GM19328 (cell line): ENCODE measurements at regions not wholly inside any gene's neighbourhood (a gene's known extent, or its start where the extent isn't known, plus 50 kb on each side); places are given as distances from the start of the nearest gene placed in this dataset.
A peak's percentile ranks its signal among the peaks of the same experiment; 100 is the strongest.
"Not testable (repeated sequence)": the region's sequence is repeated elsewhere in the genome, so short reads cannot be mapped to it uniquely, and the experiment has no call there.

Experiments used
- ATAC-seq: cut with Tn5 transposase; IDR thresholded peaks from one replicate; pipeline ENCODE4 v1.9.1; 2021; ENCODE audit warnings: mild to moderate bottlenecking, moderate library complexity; ENCODE audit not compliant: unreplicated experiment

DNA sequence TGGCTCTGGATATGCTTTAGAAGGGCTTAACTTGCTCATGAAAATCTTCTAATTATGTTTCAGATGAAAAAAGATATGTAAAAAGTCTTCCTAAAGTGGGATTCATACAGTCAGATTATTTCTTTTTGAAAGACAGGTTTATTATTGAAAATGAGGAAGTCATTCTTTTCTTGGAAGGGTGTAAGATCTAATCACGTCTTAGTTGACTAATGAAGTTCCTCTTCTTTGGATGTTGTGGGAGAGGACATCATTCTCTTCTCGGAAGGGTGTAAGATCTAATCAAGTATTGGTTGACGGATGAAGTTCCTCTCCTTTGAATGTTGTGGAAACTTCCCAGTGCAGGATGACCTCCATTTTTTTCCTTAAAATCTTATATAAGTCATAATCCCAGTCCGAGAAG is 74.9 kb downstream of the ALG10 start:
- no peak for ATAC-seq

- ATAC-seq = no peak
Measured at GRCh38 chr12:34105392-34105933, 83.2 kb downstream of the ALG10 start.

GRCh38 chr12:34106172-34106571 is 83.9 kb downstream of the ALG10 start:
- ATAC-seq = no peak

DNA sequence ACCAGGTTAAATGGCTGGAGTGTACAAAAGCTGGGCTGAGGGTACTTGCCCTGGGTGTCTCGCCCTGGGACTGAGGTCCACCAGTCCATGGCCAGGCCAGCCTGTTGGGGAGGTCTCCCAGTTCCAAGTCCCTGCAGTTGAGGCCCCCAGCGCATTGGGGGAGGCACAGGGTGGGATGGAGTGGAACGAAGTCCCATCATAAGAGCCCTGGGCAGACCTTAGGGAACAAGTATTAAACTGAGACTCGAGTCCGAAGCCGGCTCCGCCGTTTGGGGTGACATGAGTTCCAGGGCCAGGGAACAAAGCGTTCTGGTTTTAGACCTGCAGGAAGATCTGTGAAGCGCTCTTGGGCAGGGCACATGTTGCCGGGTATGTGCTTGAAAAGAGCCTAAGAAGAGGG is 84.7 kb downstream of the ALG10 start:
- no peak for ATAC-seq

DNA sequence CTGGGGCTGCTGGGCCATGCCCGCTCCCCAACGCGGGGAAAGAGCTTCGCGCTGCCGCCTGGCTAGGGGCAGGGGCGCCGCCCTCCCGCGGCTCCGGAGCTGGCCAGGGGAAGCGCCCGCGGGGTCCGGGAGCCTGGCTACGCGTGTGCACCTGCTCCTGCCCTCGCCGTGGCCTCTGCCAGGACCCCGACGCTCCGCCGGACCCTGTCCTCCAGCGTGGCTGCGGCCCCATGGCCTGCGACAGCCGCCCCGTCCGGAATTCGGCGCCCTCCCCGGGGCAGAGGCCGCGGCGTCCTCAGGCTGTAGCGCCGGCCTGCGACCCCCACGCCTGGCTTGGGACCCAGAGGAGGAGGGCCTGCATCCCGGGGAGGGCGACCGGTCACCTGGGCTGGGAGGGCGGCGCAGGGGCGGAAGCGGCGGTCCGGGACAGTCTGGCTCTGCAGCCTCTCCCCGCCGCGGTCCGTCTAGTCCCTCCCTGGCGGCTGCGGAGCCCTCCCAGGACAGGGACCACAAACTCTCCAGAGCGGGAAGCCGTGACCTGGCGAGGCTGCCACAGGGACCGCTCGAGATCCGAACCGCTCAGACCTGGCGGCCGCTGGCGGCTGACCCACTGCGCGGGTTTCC is 85.6 kb downstream of the ALG10 start:
- no peak for ATAC-seq

DNA sequence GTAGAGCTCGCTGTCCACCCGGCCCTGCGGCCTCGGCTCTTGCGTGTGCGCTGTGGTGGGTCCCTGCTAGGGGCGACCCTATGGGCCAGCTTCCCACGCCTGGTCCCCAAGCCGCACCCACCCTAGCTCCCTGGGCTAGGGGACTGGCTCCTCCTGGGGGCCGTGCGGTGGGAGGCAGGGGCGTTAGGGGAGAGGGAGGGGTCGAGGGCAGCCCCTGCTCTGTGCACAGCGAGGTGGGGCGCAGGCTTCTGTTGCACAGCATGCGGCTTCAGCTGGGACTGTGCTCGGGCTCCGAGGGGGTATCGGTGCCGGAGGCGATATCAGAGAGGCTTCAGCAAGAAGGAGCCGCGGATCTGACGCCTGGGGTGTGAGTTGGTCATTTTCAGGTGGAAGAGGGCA is 86.1 kb downstream of the ALG10 start:
- ATAC-seq = no peak

DNA sequence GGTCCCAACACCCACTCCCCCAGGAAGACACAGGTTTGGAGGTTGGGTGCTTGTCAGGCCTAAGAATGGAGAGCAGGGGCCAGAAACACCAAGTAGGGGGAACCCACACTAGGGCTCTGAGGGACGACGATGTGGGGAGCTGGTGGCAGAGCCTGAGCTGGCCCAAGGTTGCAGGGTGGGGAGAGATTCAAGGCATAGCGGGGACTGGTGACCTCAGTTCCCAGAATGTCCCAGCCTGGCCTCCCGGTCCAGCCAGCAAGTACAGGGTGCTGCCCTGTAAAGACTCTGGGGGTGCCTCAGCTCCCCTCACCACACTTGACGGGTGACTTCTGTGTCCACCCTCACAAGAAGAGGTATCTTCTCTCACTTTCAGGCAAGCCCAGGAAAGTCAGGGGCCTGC is 86.7 kb downstream of the ALG10 start:
- no peak for ATAC-seq

DNA sequence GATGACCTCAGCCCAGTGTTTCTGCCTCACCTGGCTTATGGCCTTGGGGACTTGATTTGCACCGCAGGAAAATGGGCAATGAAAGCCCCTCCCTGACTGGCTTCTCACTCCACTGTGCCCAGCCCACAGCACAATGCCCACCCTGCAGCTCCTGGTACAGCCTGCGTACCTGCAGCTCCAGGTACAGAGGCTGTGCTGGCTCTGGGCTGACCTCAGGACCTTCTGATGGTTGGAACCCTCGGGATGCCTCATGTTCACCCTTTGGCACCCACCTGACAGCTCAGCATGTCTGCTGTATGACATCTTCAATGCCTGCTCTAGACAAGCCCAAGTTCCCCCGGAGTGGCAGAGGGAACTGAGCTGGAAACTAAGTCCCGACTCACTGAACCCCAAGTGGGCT is 87.1 kb downstream of the ALG10 start:
- ATAC-seq = no peak

DNA sequence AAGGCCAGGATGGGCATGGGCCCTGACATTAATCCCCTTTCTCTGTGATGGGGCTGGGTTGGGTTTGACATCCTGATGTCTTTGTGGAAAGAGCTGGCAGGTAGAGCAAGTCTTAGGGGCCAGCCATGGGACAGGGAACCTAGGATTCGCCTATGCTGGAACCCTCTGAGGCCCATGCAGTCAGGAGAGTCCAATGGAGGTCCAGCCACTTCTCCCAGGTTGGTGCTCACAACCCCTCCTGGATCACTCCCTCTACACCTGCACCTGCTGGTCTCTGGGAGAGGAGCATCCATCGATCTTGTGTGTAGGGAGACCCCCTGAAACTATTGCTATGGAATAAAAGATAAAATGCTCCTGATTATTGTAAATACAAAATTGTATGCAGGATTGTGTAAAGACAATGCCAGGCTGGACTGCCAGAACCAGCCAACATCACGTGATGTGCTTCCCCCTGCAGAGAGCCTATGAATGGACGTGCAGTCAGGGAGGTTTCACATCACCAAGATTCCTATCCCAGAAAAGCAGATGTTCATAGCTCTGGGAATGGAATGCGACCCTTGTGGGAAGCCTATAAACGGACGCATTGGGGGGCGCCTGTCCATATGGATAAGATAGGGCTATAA is 87.7 kb downstream of the ALG10 start:
- not testable (repeated sequence) for ATAC-seq

DNA sequence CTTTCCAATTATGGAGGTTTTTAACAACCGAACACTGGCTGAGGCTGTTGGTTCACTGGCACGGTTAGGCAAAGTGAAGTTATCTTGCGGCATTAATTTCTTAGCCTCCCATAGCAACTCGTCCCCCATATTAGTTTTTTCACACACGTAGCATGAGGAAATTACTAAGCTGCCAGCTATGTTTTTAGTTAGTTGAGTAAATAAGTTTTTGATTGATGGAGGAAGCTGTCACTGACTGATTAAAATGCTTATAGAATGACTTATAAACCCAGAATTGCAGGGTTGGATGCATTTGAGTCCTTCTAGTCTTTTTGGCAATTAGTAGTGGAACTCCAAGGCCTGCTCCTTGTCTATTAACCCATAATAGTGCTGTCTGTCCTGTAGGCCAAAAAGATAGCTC is 97.1 kb downstream of the ALG10 start:
- ATAC-seq = no peak

DNA sequence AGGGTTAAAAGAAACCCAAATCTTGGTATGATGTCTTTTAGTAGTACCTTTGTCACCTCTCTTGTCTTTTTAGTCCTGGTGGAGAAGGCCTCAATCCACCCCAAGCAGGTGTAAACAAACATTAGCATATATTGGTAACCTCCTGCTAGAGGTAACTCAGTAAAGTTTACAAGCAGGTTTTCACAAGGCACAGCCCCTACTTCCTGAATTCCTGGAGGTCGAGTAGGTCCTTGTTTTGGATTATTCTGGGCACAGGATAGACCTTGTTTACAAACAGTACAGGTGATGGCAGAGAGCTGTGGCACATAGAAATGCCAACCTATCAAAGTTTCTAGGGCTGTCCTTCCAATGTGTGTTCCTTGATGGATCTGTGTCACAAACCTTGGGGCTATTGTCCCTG is 99.1 kb downstream of the ALG10 start:
- ATAC-seq = no peak

GRCh38 chr12:34123092-34123491 is 100.8 kb downstream of the ALG10 start:
- peak; percentile 46 for ATAC-seq

DNA sequence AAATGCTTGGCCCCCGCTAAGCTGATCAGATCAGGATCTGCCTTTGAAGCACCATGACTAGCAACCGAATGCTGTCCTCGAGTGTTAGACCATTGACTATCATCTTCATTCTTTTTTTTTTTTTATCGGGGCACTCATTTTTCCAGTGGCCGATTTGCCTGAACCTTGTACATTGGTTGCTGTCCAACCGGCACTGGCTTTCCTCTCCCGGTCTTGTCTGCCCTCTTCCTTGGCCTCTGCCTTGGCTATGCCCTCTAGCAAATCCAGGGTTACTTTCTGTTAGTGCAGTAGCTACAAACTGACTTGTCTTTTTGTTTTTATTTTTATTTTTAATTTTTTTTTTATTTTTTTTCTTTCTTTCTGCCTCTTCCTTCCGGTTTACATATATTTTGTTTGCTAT is 102.3 kb downstream of the ALG10 start:
- no peak for ATAC-seq

- no peak for ATAC-seq
Measured at GRCh38 chr12:34126239-34126641, 103.9 kb downstream of the ALG10 start.

GRCh38 chr12:34126805-34127204 is 104.5 kb downstream of the ALG10 start:
- ATAC-seq = no peak

GRCh38 chr12:34127379-34127778 is 105.1 kb downstream of the ALG10 start:
- ATAC-seq = not testable (repeated sequence)

DNA sequence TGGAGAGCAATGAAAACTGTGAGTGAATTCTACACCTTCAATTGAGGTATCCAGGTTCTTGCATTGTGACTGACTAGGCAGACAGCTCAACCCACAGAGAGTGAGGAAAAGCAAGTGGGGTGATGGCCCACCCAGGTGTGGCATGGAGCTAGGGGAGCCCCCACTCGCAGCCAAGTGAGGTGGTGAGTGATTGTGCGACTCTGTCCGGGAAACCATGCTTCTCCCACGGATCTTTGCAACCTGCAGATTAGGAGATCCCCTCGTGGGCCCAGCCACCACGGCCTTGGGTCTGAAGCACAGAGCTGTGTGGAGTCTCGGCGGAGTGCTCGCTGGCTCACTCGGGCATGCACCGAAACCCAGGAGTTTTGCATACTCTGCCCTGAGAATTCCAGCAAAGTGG is 120.1 kb downstream of the ALG10 start:
- ATAC-seq = no peak

GRCh38 chr12:34151019-34151418 is 128.7 kb downstream of the ALG10 start:
- no peak for ATAC-seq

- ATAC-seq = no peak
Measured at GRCh38 chr12:34163443-34163842, 141.1 kb downstream of the ALG10 start.

- no peak for ATAC-seq
Measured at GRCh38 chr12:34166427-34167060, 144.2 kb downstream of the ALG10 start.

GRCh38 chr12:34168507-34168906 is 146.2 kb downstream of the ALG10 start:
- not testable (repeated sequence) for ATAC-seq

GRCh38 chr12:34186492-34186891 is 164.2 kb downstream of the ALG10 start:
- ATAC-seq = no peak
